Astrocyte of the cerebellum (primary cell): ENCODE measurements at regions not wholly inside any gene's neighbourhood (a gene's known extent, or its start where the extent isn't known, plus 50 kb on each side); places are given as distances from the start of the nearest gene placed in this dataset.

ENCODE experiments used
- DNase-seq: peaks from one replicate; pipeline ENCODE4 v3.0.0-alpha.2; 2011; ENCODE audit warnings: low read depth
- H3K4me3 ChIP-seq: 2 replicates; pipeline ENCODE4 v1.5.1; 2011; ENCODE audit warnings: mild to moderate bottlenecking, low read depth, low read length, moderate library complexity
- in situ Hi-C: cut with HindIII; loops from 2 replicates; pipeline ENCODE4 v1.10.0; 2017; ENCODE audit warnings: low sequenced_read_pairs
- TF ChIP-seq, protein P1 (sequence below): IDR thresholded peaks from 2 replicates; pipeline ENCODE4 v1.5.1; 2012; ENCODE audit warnings: low read length, low read depth, moderate library complexity, mild to moderate bottlenecking; ENCODE audit errors: missing control alignments

DNA sequence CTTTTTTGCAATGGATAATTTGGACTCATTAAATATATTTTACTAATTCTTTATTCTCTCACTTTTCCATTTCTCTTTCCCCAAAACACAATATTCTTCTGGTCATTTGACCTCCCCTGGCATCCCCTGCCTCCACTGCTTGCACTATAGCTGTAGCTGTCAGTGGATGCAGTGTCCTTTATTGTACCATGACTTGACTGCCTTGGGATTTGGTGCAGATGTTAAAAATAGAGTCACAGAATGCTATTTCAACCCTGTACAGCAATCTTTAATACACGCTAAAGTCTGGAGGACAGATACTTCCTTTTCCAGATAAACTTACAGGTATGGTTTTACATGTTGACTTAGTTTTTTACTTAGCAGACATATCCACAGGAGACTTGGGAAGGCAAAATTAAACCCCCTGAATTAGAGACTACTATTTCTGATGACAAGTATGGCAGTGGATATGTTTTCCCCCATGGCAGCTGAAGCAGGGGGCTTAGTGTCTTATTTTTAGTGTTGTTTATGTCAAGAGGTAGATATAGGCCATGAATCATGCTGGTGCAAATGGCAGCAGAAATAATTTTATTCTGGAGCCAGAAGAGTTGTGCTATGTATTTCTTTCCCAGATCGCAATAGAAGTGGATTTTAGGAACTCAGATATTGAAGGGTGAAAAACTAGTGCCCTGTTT is 461.4 kb downstream of the NAF1 start:
- TF ChIP-seq, protein P1, sequence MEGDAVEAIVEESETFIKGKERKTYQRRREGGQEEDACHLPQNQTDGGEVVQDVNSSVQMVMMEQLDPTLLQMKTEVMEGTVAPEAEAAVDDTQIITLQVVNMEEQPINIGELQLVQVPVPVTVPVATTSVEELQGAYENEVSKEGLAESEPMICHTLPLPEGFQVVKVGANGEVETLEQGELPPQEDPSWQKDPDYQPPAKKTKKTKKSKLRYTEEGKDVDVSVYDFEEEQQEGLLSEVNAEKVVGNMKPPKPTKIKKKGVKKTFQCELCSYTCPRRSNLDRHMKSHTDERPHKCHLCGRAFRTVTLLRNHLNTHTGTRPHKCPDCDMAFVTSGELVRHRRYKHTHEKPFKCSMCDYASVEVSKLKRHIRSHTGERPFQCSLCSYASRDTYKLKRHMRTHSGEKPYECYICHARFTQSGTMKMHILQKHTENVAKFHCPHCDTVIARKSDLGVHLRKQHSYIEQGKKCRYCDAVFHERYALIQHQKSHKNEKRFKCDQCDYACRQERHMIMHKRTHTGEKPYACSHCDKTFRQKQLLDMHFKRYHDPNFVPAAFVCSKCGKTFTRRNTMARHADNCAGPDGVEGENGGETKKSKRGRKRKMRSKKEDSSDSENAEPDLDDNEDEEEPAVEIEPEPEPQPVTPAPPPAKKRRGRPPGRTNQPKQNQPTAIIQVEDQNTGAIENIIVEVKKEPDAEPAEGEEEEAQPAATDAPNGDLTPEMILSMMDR = no peak
- H3K4me3 ChIP-seq = no peak overlapping the region
- DNase-seq = no peak
- in situ Hi-C loops = no loop called here

- in situ Hi-C loops = no loop called here
- TF ChIP-seq, protein P1 = no peak
Observed at GRCh38 chr4:162700815-162701361, 465.8 kb downstream of the NAF1 start.

DNA sequence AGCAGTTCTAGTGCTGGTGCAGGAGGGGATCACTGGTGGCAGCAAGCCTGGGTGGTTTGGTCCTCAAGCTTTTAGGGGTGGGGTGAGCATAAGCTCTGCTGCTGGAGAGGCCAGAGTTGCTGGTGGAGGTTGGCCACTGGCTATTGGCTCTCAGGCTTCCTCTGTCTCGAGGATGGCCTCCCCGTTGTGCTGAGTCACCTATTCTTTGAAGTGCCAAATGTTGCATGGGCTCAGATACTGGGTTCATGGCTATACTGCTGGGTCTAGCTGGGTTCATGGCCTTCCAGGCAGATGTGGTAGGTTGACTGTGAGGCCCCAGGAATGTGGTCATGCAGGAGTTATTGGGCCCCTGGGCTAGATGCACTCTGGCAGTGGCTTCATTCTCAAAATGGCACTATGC is 466.3 kb downstream of the NAF1 start:
- TF ChIP-seq, protein P1 = no peak
- no peak overlapping the region for H3K4me3 ChIP-seq
- in situ Hi-C loops = no loop called here
- DNase-seq = no peak

More at GRCh38 chr4:162700815-162701361, 465.8 kb downstream of the NAF1 start:
- no peak overlapping the region for H3K4me3 ChIP-seq
- DNase-seq = no peak

GRCh38 chr4:162699629-162700028 is 467.1 kb downstream of the NAF1 start:
- TF ChIP-seq, protein P1 = no peak
- H3K4me3 ChIP-seq = no peak overlapping the region
- no peak for DNase-seq
- in situ Hi-C loops = no loop called here

- no peak overlapping the region for H3K4me3 ChIP-seq
- DNase-seq = no peak
- TF ChIP-seq, protein P1 = no peak
- in situ Hi-C loops = no loop called here
Observed at GRCh38 chr4:162685410-162685809, 481.3 kb downstream of the NAF1 start.

DNA sequence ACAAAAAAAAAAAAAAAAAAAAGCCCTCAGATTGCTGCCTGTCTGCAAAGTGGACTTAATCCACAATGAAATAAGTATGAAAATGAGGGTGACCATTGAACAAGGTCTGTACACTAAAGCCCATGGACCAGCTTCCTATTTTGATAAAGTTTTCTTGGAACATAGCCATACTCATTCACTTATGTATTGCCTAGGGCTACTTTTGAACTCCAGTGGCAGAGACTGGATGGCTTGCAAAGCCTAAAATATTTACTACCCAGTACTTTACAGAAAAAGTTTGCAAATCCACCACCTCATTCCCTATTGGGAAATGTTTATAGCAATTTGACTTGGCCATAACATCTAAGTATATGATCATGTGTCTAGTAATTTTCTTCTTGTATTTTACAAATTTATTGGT is 481.7 kb downstream of the NAF1 start:
- in situ Hi-C loops = no loop called here
- DNase-seq = no peak
- TF ChIP-seq, protein P1 = no peak

DNA sequence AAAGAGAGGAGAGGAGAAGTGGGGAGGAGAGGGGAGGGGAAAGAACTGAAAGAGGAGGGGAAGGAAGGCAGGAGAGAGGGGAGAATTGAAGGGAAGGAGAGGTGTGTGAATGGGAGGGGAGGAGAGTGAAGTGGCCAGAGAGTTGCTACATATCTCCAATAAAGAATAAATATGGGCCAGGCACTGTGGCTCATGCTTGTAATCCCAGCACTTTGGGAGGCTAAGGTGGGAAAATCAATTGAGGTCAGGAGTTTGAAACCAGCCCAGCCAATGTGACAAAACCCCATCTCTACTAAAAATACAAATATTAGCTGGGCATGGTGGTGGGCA is 482.4 kb downstream of the NAF1 start:
- no peak for DNase-seq
- TF ChIP-seq, protein P1 = no peak
- in situ Hi-C loops = no loop called here
- H3K4me3 ChIP-seq = no peak overlapping the region

More for the DNA sequence above, 481.7 kb downstream of the NAF1 start:
- H3K4me3 ChIP-seq = no peak overlapping the region
